SKM-1 treated with dmso at 0.1 percent for 144 hours (cell line): ENCODE measurements at regions not wholly inside any gene's neighbourhood (a gene's known extent, or its start where the extent isn't known, plus 50 kb on each side); places are given as distances from the start of the nearest gene placed in this dataset.
"Not testable (repeated sequence)": the region's sequence is repeated elsewhere in the genome, so short reads cannot be mapped to it uniquely, and the experiment has no call there.

Experiments
- DNase-seq: peaks from one replicate; lab custom pipeline; 2025; ENCODE audit not compliant: unreplicated experiment; lab: John Stamatoyannopoulos, UW

- DNase-seq = no peak
Observed at GRCh38 chr21:19224090-19224489, 820.5 kb upstream of the TMPRSS15 start.

DNA sequence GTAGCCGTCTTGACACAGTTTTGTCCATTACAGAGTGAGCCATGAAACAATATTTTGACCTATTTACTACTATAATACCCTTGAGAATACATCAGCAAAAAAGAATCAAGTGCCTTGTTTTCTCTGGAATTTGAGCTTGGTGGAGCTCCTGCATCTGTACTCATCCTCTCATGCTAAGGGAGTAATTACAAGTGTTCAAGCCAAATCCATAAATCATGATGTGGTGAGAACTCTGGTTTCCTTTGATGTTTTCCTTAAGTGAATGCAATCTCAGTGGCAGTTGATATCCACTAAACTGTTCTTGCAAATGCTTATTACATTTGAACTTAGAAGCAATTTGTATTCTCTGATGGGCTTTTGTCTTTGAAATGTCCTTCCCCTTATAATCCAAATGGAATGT is 824.6 kb upstream of the TMPRSS15 start:
- no peak for DNase-seq

DNA sequence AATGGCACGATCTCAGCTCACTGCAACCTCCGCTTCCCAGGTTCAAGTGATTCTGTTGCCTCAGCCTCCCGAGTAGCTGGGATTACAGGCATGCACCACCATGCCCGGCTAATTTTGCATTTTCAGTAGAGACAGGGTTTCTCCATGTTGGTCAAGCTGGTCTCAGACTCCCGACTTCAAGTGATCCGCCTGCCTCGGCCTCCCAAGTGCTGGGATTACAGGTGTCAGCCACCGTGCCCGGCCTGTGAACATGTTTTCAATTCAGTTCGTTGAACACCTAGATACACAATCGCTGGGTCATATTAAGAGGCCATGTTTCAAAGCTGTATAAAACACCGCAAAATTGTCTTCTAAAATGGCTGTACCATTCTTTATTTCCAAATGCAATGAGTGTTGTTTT is 830.3 kb upstream of the TMPRSS15 start:
- DNase-seq = not testable (repeated sequence)

GRCh38 chr21:19236209-19236608 is 832.6 kb upstream of the TMPRSS15 start:
- no peak for DNase-seq

DNA sequence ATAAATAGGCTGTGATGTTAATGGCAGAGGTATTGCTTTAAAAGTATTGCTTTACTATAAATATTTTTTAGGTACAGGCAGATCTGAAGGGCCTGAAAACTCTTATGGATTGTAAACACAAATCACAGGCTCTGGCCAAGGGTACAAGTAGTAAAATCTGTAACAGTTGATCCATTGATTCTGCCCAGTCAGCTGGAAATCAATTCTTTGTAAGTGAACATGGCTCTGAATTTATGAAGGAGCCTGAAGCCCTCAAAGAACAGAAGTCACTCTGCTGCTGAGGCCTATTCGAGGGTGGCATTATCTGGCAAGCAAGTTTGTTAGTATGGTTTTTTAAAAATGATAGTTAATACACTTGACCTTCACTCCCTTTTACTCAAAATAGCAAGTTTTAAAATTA is 834.0 kb upstream of the TMPRSS15 start:
- DNase-seq = no peak

- no peak for DNase-seq
Observed at GRCh38 chr21:19239696-19240095, 836.1 kb upstream of the TMPRSS15 start.

DNA sequence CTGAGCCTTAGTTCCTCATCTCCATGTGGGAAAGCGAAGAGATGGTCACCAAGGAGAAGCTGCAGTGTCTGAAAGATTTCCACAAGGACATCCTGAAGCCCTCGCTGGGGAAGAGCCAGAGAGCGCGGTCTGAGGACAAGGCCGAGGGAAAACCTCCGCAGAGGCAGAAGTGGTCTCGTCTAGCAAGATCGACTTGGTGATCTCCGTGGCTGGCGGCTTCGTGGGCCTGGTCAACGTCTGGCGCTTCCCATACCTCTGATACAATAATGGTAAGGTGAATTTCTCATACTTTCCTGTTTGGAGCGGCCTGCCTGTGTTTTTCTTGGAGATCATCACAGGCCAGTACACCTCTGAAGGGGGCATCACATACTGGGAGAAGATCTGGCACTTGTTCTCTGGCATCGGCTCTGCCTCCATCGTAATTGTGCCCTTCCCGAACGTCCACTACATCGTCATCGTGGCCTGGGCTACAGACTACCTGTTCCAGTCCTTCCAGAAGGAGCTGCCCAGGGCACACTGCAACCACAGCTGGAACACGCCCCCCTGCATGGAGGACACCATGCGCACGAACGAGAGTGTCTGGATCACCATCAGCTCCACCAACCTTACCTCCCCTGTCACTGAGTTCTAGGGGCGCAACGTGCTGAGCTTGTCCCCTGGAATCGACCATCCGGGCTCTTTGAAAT is 841.1 kb upstream of the TMPRSS15 start:
- DNase-seq = no peak

- no peak for DNase-seq
Observed at GRCh38 chr21:19245188-19245580, 841.6 kb upstream of the TMPRSS15 start.

- DNase-seq = no peak
Observed at GRCh38 chr21:19246018-19246417, 842.4 kb upstream of the TMPRSS15 start.

DNA sequence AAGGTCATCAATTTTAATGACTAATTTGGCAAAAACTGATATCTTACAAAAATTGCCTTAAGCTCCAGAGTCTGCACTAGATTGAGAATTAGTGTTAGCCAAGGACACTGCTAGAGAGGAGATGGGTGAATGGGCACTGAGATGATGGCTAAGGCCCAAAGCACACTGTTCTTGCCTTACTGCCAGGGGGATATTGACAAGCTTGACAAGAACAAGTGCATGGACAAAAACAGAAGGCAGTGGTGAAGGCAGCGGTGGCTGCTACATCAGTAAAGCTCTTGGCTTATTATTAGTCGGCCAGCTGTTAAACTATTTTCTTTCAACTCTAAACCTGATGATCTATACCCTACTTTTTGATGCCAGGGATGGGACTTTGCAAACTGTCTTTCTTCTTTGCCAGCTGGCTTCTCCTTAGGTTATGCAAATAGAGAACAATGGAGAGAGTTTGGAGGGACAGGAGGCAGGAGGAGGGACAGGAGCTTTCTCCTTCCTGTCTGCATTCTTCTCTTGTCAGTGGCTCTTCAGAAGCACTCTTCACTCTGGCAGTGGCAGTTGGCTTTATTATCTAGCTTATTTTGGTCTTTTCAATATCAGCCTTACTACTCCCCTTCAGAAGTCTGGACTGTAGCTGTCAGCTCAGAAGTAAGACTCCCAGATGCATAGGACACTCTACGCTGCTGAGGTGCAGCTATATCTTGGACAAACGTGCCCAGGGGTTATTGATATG is 853.5 kb upstream of the TMPRSS15 start:
- DNase-seq = no peak

DNA sequence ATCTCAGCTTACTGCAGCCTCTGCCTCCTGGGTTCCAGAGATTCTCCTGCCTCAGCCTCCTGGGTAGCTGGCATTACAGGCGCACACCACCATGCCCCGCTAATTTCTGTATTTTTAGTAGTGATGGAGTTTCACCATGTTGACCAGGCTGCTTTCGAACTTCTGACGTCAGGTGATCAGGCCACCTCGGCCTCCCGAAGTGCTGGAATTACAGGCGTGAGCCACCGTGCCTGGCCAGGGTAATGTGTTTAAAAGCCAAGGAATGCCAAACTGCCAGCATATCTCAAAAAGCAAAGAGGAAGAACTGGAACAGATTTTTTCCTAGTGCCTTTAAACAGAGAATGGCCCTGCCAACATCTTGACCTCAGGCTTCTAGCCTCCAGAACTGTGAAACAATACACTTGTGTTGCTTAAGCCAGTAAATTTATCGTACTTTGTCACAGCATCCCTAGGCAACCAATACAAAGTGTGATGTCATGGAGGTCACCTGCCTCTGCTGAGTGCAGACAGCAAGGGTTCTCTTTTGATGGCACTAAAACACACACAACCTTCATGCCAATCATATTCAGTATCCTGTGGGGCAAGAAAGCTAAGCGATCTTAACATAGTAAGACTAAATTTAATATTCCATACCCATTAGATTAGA is 858.3 kb upstream of the TMPRSS15 start:
- no peak for DNase-seq

GRCh38 chr21:19266636-19267035 is 863.1 kb upstream of the TMPRSS15 start:
- no peak for DNase-seq

GRCh38 chr21:19268686-19269085 is 865.1 kb upstream of the TMPRSS15 start:
- no peak for DNase-seq

DNA sequence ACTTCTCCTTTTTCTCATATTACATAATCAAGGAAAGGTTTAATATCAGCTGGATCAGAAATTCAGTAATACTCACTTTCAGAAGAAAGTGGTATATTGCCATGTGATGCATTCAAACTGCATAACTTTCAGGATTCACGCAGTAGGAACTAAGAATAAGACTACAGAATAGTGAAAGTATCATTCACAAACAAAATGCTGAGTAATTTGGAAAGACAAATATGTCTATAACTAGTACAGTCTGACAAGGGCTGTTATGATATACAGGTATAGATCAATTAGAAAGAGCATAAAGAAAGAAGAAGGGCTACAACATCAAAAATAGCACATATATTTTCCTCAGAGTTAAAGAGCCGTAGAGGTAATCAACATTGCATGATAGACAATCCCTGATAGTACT is 871.5 kb upstream of the TMPRSS15 start:
- no peak for DNase-seq

DNA sequence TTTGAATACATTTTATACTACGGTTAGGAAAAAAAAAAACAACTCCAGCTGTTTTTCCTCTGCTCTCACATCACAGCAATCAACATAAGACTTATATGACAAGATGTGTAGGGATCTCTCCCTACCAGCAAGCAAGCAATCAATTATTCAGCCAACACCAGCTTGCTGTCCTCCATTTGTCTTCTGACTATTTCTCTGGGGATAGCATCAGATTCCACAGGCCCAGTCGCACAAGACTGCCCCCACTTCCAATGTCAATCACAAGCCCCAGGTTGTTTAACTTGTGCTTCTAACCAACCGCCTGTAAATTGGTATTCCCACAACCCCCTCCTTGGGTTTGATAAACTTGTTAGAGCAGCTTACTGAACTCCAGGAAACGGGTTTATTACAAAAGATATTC is 873.1 kb upstream of the TMPRSS15 start:
- DNase-seq = no peak

DNA sequence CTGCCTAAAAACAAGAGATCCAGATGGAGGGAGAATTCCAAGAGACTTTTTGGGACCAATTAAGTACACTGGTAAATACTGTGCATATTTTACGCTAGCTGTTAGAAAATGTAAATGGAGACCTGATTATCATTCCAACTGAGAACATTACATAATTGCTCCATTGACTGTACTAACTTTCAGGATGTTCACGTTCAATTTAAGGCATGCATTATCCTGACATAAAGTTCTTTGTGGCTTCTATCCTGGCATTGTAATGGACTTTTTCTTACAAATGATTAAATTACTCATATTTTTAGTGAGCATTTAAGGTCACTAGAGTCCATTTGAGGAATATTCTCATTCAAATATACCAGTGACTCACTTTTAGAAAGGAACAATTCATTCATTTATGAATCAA is 883.3 kb upstream of the TMPRSS15 start:
- no peak for DNase-seq

GRCh38 chr21:19290328-19290727 is 886.7 kb upstream of the TMPRSS15 start:
- no peak for DNase-seq

- DNase-seq = no peak
Observed at GRCh38 chr21:19320291-19320690, 916.7 kb upstream of the TMPRSS15 start.

GRCh38 chr21:19321688-19322087 is 918.1 kb upstream of the TMPRSS15 start:
- no peak for DNase-seq

- DNase-seq = no peak
Observed at GRCh38 chr21:19322360-19322759, 918.8 kb upstream of the TMPRSS15 start.

- DNase-seq = no peak
Observed at GRCh38 chr21:19326531-19327319, 923.1 kb upstream of the TMPRSS15 start.

DNA sequence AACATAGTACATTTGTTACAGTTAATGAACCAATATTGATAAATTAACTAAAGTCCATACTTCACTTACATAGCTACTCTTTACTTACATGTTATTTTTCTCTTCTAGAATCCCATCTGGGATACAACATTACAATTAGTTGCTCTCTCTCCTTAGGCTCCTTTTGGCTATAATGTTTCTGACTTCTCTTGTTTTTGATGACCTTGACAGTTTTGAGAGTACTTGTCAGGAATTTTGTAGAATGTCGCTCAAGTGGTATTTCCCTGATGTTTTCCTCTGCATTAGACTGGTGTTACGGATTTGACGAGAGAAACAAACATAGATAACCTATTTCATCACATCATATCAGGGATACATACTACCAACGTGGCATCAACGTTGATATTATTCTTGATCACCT is 925.4 kb upstream of the TMPRSS15 start:
- DNase-seq = no peak
